Iris pigment epithelial cell (primary cell): ENCODE measurements at regions not wholly inside any gene's neighbourhood (a gene's known extent, or its start where the extent isn't known, plus 50 kb on each side); places are given as distances from the start of the nearest gene placed in this dataset.

Experiments
- DNase-seq: peaks from one replicate; pipeline ENCODE4 v3.0.0-alpha.2; 2011; ENCODE audit warnings: low read depth

DNA sequence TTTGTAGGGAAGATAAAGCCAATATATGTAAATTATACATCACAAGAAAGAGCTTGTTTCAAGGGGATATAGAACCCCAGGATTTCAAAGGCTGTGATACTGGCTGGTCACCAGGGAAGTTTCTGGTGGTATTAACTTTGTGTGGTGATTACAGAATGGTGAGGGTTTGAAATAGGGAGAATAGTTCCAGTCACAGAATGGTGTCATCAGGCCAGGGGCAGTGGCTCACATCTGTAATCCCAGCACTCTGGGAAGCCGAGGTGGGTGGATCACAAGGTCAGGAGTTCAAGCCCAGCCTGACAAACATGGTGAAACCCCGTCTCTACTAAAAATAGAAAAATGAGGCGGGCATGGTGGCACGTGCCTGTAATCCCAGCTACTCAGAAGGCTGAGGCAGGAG lies 183.8 kb upstream of the XYLT1 start:
- DNase-seq, result no peak

DNA sequence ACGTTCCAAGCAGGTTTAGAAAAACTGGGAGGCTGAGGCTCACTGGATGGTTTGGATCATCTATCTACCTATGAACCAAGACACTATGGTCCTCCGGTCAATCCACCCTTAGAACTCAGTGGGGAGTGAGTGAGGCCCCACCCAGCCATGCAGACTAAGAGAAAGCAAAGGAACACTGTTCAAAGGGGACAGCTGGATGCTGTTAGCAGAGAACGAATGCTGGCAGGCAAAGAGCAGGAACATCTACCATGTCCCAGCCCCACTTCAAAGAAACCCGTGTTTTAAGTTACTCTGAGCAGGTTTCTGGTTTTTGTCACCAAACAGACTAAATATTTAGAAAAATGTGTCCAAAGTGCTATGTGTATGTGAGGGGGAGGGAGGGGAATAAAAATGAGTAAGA lies 183.4 kb upstream of the XYLT1 start:
- no peak for DNase-seq

- DNase-seq, result no peak
Observed at GRCh38 chr16:17647879-17648872, 177.4 kb upstream of the XYLT1 start.

- no peak for DNase-seq
Observed at GRCh38 chr16:17643935-17644334, 173.2 kb upstream of the XYLT1 start.

GRCh38 chr16:17641990-17642389 lies 171.2 kb upstream of the XYLT1 start:
- no peak for DNase-seq

DNA sequence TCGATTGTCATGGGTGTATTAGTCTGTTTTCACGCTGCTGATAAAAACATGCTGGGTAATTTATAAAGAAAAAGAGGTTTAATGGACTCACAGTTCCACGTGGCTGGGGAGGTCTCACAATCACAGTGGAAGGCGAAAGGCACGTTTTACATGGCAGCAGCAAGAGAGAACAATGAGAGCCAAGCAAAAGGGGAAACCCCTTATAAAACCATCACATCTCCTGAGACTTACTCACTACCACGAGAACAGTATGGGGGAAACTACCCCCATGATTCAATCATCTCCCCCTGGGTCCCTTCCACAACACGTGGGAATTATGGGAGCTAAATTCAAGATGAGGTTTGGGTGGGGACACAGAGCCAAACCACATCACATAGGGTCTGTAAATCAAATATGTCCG lies 167.4 kb upstream of the XYLT1 start:
- no peak for DNase-seq

- no peak for DNase-seq
Observed at GRCh38 chr16:17635183-17635582, 164.4 kb upstream of the XYLT1 start.

GRCh38 chr16:17633181-17633951 lies 162.6 kb upstream of the XYLT1 start:
- DNase-seq, result no peak

DNA sequence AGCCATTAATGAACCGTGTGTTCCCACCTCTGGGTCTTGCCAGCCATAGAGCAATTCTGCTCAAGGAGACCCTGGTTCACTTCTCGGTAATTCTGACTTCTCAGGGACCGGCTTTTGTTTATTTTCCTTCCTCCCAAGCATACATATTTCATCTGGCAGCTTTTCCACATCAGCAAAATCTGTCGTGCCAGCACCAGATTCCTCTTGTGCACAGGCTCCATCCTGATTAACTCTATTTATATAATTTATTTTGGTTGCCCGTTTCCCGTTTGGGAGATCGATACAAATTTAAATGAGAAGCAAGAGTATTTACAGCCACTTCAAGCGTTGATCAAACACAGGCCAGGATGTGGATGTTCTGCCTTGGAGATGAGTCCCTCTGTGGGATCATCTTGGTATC lies 161.9 kb upstream of the XYLT1 start:
- no peak for DNase-seq

DNA sequence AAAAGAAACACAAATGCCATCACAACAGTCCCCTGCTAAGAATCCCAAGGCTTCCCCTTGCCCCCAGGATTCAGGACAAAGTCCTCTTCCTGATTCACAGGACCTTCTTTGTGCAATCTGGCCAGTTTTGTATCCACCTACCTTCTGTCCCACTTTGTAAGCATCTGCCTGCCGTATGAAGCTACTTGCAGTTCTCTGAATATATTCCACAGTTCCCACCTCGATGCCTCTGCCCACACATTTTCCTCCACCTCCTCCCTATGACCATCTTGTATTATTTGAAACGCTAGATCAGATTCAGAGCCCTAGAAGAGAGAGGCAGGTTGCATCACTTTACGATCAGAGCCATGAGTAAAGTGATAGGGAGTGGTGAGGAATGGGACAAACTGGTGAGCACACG lies 159.2 kb upstream of the XYLT1 start:
- no peak for DNase-seq

DNA sequence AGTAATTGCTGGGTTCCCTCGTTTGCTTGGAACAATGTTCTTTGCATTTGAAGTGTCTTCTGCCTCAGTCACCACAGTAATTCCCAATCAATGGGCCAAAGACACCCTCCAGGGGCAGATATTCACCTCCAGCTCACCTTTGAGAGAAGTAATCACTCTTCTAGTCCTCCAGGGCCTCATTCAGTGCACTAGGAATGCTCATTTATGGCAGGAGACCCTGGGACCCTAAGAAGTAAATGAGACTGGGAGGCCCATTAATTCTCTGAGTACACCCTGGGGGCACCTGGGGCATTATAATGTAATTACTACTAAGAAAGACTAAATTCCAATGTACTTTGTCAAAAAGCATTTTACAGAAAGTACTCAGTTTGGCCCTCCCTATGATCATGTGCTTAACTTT lies 158.2 kb upstream of the XYLT1 start:
- DNase-seq, result no peak

GRCh38 chr16:17622366-17622765 lies 151.6 kb upstream of the XYLT1 start:
- DNase-seq, result no peak

DNA sequence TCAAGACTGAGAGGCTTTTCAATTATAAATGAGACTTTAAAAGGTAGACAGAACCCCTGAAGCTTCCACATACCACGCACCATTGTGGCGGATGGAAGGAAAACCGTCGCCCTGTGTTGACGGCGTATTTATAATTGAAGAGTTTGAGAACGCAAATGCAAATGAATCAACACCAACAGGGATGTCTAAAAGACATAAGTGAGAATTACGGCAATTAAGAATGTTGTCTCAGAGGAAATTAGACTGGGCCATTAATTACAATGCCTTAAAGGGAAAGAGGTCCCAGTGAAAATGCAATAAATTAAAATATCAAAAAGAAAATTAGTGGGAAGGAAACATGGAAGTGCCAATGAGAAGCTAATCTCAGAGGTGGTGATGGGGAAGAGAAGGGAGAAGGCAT lies 148.5 kb upstream of the XYLT1 start:
- no peak for DNase-seq

DNA sequence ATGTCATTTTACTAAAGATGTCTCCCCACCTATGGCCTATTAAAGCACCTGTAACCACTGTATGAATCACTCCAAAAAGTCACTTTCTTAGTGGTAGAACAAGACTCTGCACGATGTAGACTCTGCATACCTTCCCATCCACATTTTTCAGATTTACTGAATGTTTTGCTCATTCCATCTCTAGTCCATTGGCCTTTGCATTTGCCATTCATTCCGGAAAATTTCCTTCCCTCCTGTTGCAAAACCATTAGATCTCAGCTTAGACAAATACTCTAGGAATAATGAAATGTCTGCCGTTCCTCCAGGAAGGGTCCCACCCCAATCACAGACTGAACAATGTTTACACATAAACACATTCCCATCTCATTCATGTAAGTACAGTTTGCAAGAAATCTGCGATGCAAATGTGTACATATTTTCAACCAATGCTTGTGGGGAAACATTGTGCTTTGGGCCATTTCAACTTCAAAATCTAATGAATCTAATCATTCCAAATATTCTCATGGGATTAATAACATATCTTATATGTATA lies 146.3 kb upstream of the XYLT1 start:
- no peak for DNase-seq

GRCh38 chr16:17612336-17612735 lies 141.6 kb upstream of the XYLT1 start:
- DNase-seq, result no peak

GRCh38 chr16:17607609-17608008 lies 136.8 kb upstream of the XYLT1 start:
- DNase-seq, result no peak

GRCh38 chr16:17607075-17607509 lies 136.3 kb upstream of the XYLT1 start:
- DNase-seq, result no peak

- no peak for DNase-seq
Observed at GRCh38 chr16:17606460-17606859, 135.7 kb upstream of the XYLT1 start.

DNA sequence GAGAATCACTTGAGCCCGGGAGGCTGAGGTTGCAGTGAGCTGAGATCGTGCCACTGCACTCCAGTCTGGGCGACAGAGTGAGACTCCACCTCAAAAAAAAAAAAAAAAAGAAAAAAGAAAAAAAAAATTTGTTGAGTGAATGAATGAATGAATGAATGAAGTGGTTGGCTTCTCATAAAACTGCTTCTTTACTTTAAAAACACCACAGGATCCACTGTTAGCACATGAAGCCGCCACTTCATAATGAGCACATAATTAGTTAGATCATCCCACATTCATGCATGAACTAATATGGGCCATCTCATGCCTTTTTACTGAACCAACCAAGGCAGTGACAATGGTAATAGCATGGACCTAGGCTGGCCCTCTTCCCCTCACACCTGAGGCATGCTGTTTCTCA lies 135.0 kb upstream of the XYLT1 start:
- DNase-seq, result no peak

- DNase-seq, result no peak
Observed at GRCh38 chr16:17603626-17604025, 132.9 kb upstream of the XYLT1 start.

GRCh38 chr16:17602678-17603077 lies 131.9 kb upstream of the XYLT1 start:
- no peak for DNase-seq

- no peak for DNase-seq
Observed at GRCh38 chr16:17598968-17599367, 128.2 kb upstream of the XYLT1 start.
